ENCODE measurements at regions not wholly inside any gene's neighbourhood (a gene's known extent, or its start where the extent isn't known, plus 50 kb on each side); places are given as distances from the start of the nearest gene placed in this dataset.

GRCh38 chr2:79250656-79251055, 91.1 kb upstream of the REG3A start:
- H3K9ac ChIP-seq (ENCODE audit: low read depth, low read length, poor library complexity, severe bottlenecking): no peak overlapping the region
- H3K4me3 ChIP-seq (ENCODE audit: low read length, poor library complexity, severe bottlenecking): no peak overlapping the region
- no peaks in the 10 kb centered on the region for H3F3A ChIP-seq (ENCODE audit: low read depth)
- H3K9me3 ChIP-seq (ENCODE audit: insufficient read depth, low read depth, low read length): no peaks in the 10 kb centered on the region
- no peak overlapping the region for H2AFZ ChIP-seq (ENCODE audit: low read length)
- H3K4me1 ChIP-seq (ENCODE audit: insufficient read depth, low read length, poor library complexity, severe bottlenecking): no peaks in the 10 kb centered on the region
- H3K79me2 ChIP-seq (ENCODE audit: insufficient read depth, low read length): no peaks in the 10 kb centered on the region
- H3K27me3 ChIP-seq (ENCODE audit: insufficient read depth, low read length, poor library complexity, severe bottlenecking): no peaks in the 10 kb centered on the region
- no peaks in the 10 kb centered on the region for H3K9me2 ChIP-seq (replicated peaks; ENCODE audit: low read depth, low read length)
- no peak for TF ChIP-seq EZH2phosphoT487 (IDR thresholded peaks at IDR 0.05; ENCODE audit: borderline replicate concordance)
- no peak for TF ChIP-seq CTCF (conservative IDR thresholded peaks at IDR 0.05; ENCODE audit: low read length)
- no peaks in the 10 kb centered on the region for H4K20me1 ChIP-seq (ENCODE audit: insufficient read depth, low read length, poor library complexity, severe bottlenecking)
- H3K4me2 ChIP-seq (ENCODE audit: low read depth, low read length, poor library complexity, severe bottlenecking): no peak overlapping the region
- H3K36me3 ChIP-seq (ENCODE audit: insufficient read depth, low read length): no peaks in the 10 kb centered on the region

- no peaks in the 10 kb centered on the region for H3F3A ChIP-seq (ENCODE audit: low read depth)
- H4K20me1 ChIP-seq (ENCODE audit: insufficient read depth, low read length, poor library complexity, severe bottlenecking): no peaks in the 10 kb centered on the region
- no peak overlapping the region for H3K4me3 ChIP-seq (ENCODE audit: low read length, poor library complexity, severe bottlenecking)
- no peaks in the 10 kb centered on the region for H3K9me2 ChIP-seq (replicated peaks; ENCODE audit: low read depth, low read length)
- no peaks in the 10 kb centered on the region for H3K4me1 ChIP-seq (ENCODE audit: insufficient read depth, low read length, poor library complexity, severe bottlenecking)
- no peaks in the 10 kb centered on the region for H3K36me3 ChIP-seq (ENCODE audit: insufficient read depth, low read length)
- H3K4me2 ChIP-seq (ENCODE audit: low read depth, low read length, poor library complexity, severe bottlenecking): no peak overlapping the region
- H3K27me3 ChIP-seq (ENCODE audit: insufficient read depth, low read length, poor library complexity, severe bottlenecking): no peaks in the 10 kb centered on the region
- H3K79me2 ChIP-seq (ENCODE audit: insufficient read depth, low read length): no peaks in the 10 kb centered on the region
- no peak overlapping the region for H3K9ac ChIP-seq (ENCODE audit: low read depth, low read length, poor library complexity, severe bottlenecking)
- no peaks in the 10 kb centered on the region for H3K9me3 ChIP-seq (ENCODE audit: insufficient read depth, low read depth, low read length)
- no peak overlapping the region for H2AFZ ChIP-seq (ENCODE audit: low read length)
- TF ChIP-seq CTCF (conservative IDR thresholded peaks at IDR 0.05; ENCODE audit: low read length): no peak
- TF ChIP-seq EZH2phosphoT487 (IDR thresholded peaks at IDR 0.05; ENCODE audit: borderline replicate concordance): no peak
Measured at GRCh38 chr2:79248776-79249175, 89.2 kb upstream of the REG3A start.

GRCh38 chr2:79235135-79235534, 75.6 kb upstream of the REG3A start:
- Histone ChIP-seq H3K4me2 (ENCODE audit: low read depth, low read length, poor library complexity, severe bottlenecking) (no peak overlapping the region), H3K4me3 (ENCODE audit: low read length, poor library complexity, severe bottlenecking) (no peak overlapping the region), H3F3A (ENCODE audit: low read depth) (no peaks in the 10 kb centered on the region), H4K20me1 (ENCODE audit: insufficient read depth, low read length, poor library complexity, severe bottlenecking) (no peaks in the 10 kb centered on the region), H3K79me2 (ENCODE audit: insufficient read depth, low read length) (no peaks in the 10 kb centered on the region), H3K36me3 (ENCODE audit: insufficient read depth, low read length) (no peaks in the 10 kb centered on the region), H3K9me2 (replicated peaks; ENCODE audit: low read depth, low read length) (no peaks in the 10 kb centered on the region), H3K4me1 (ENCODE audit: insufficient read depth, low read length, poor library complexity, severe bottlenecking) (no peaks in the 10 kb centered on the region), H3K9me3 (ENCODE audit: insufficient read depth, low read depth, low read length) (no peaks in the 10 kb centered on the region), H3K9ac (ENCODE audit: low read depth, low read length, poor library complexity, severe bottlenecking) (no peak overlapping the region), H3K27me3 (ENCODE audit: insufficient read depth, low read length, poor library complexity, severe bottlenecking) (no peaks in the 10 kb centered on the region), H2AFZ (ENCODE audit: low read length) (no peak overlapping the region)
- TF ChIP-seq EZH2phosphoT487 (IDR thresholded peaks at IDR 0.05; ENCODE audit: borderline replicate concordance) (no peak), CTCF (conservative IDR thresholded peaks at IDR 0.05; ENCODE audit: low read length) (peak; percentile 26)
